ENCODE measurements at regions not wholly inside any gene's neighbourhood (a gene's known extent, or its start where the extent isn't known, plus 50 kb on each side); places are given as distances from the start of the nearest gene placed in this dataset.
A peak's percentile ranks its signal among the peaks of the same experiment; 100 is the strongest.

GRCh38 chr3:28122227-28122626, 119.2 kb upstream of the CMC1 start:
- no peak overlapping the region for H3K4me3 ChIP-seq (ENCODE audit: low read depth, low read length)
- DNase-seq (ENCODE audit: low read depth), result peak; percentile 91
- TF ChIP-seq, protein P1, sequence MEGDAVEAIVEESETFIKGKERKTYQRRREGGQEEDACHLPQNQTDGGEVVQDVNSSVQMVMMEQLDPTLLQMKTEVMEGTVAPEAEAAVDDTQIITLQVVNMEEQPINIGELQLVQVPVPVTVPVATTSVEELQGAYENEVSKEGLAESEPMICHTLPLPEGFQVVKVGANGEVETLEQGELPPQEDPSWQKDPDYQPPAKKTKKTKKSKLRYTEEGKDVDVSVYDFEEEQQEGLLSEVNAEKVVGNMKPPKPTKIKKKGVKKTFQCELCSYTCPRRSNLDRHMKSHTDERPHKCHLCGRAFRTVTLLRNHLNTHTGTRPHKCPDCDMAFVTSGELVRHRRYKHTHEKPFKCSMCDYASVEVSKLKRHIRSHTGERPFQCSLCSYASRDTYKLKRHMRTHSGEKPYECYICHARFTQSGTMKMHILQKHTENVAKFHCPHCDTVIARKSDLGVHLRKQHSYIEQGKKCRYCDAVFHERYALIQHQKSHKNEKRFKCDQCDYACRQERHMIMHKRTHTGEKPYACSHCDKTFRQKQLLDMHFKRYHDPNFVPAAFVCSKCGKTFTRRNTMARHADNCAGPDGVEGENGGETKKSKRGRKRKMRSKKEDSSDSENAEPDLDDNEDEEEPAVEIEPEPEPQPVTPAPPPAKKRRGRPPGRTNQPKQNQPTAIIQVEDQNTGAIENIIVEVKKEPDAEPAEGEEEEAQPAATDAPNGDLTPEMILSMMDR (IDR thresholded peaks at IDR 0.05; ENCODE audit: insufficient read depth, low read length), result no peak

- TF ChIP-seq, protein P1 (IDR thresholded peaks at IDR 0.05; ENCODE audit: insufficient read depth, low read length), result no peak
- no peak for DNase-seq (ENCODE audit: low read depth)
- H3K4me3 ChIP-seq (ENCODE audit: low read depth, low read length), result no peak overlapping the region
Measured at GRCh38 chr3:28124882-28125281, 116.5 kb upstream of the CMC1 start.

DNA sequence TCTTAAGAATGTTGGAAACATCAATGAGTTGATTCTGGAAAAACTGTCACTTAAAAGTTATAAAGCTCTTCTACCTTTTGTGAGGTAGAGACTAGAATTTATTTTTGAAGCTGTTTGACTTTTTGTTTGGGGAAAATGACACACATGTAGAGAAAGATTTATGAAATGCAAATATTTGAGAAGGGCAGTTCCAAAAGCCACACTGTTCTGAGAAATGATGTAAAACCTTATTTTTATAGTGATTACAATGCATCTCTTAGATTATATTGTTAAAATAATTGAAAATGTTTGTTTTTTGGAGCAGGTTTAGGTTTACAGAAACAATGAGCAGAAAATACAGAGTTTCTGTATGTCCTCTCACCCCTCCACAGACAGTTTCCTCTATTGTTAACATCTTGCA, 116.1 kb upstream of the CMC1 start:
- H3K4me3 ChIP-seq (ENCODE audit: low read depth, low read length), result no peak overlapping the region
- DNase-seq (ENCODE audit: low read depth), result no peak
- TF ChIP-seq, protein P1 (IDR thresholded peaks at IDR 0.05; ENCODE audit: insufficient read depth, low read length), result no peak

DNA sequence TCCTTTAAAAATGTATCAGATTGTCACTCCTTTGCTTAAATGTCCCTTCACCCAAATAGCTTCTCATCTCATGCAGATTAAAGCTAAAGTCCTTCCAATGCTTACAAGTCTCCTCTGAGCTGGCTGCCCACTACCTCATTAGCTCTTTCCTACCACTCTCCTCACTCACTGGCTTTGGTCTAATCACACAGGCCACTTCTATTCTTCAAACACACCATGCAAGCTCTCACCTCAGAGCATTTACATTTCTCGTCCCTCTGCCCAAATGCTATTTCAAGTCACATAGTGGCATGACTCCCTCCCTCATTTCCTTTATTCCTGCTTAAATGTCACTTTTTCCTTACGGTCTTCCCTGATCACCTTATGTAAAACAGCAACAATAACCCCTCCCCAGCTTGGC, 110.6 kb upstream of the CMC1 start:
- H3K4me3 ChIP-seq (ENCODE audit: low read depth, low read length), result no peak overlapping the region
- DNase-seq (ENCODE audit: low read depth), result no peak
- TF ChIP-seq, protein P1 (IDR thresholded peaks at IDR 0.05; ENCODE audit: insufficient read depth, low read length), result no peak

DNA sequence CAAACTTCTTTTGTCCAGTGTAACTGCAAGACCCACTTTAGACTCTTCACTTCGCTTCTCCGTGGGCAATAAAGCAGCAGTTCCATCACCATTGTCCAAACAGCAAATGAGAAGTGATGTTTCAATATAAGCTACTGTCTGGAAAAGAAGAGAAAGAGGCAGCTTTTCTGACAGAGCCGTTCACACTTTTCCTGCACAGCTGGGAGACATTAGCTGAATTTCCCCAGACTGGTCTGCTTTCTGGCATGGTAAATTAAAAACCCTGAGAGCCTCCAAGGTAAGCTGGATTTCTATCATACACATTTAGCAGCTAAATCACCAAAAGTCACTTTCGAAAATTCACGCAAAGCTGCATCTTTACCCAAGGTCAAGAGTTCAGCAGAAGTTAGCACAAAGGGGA, 108.5 kb upstream of the CMC1 start:
- no peak for DNase-seq (ENCODE audit: low read depth)
- TF ChIP-seq, protein P1 (IDR thresholded peaks at IDR 0.05; ENCODE audit: insufficient read depth, low read length), result no peak
- no peak overlapping the region for H3K4me3 ChIP-seq (ENCODE audit: low read depth, low read length)

DNA sequence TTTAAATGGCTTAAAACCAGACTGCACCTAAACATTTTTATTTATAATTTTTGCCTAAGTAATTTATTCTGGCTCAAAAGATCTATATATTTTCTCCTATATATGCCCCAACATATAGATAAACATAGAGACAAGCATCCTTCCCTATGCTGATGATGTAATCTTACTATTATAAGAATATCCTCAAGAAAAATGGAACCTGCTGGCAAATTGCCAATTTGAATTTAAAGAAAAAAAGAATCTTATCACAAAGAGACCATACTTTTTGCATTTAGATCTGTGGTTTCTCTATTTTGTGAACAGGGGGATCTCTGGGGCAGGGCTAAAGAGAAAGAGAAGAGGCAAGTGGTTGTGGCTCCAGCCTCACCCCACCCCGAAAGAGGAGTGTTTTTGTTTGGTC, 107.2 kb upstream of the CMC1 start:
- H3K4me3 ChIP-seq (ENCODE audit: low read depth, low read length), result no peak overlapping the region
- TF ChIP-seq, protein P1 (IDR thresholded peaks at IDR 0.05; ENCODE audit: insufficient read depth, low read length), result no peak
- no peak for DNase-seq (ENCODE audit: low read depth)

DNA sequence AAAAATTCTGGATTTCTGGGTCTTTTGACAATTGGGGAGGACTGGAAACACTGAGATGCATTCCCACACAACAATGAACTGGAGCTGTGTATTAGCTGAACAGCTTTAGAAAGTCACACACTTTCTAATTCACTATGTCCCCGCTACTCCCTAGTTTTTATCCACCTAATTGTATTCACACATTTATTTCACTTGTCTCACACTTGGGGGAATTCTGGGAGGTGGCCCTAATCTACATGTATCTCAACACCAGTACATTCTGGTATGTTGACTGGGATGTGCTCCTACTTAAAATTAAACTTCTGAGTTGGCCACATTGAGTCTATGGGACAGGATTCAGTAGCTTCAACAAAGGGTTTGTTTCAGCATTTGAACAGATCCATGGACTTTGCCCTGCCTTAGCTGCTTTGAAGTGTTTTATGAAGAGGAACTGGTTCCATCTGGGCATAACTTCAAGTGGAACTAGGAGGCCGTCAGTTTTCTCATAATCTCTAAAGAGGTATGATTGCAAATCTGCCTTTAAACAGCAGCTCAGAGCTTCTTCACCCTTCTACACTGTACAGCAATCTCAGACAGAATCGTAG, 106.5 kb upstream of the CMC1 start:
- no peak overlapping the region for H3K4me3 ChIP-seq (ENCODE audit: low read depth, low read length)
- DNase-seq (ENCODE audit: low read depth), result no peak
- TF ChIP-seq, protein P1 (IDR thresholded peaks at IDR 0.05; ENCODE audit: insufficient read depth, low read length), result no peak
